ENCODE measurements at regions not wholly inside any gene's neighbourhood (a gene's known extent, or its start where the extent isn't known, plus 50 kb on each side); places are given as distances from the start of the nearest gene placed in this dataset.

DNA sequence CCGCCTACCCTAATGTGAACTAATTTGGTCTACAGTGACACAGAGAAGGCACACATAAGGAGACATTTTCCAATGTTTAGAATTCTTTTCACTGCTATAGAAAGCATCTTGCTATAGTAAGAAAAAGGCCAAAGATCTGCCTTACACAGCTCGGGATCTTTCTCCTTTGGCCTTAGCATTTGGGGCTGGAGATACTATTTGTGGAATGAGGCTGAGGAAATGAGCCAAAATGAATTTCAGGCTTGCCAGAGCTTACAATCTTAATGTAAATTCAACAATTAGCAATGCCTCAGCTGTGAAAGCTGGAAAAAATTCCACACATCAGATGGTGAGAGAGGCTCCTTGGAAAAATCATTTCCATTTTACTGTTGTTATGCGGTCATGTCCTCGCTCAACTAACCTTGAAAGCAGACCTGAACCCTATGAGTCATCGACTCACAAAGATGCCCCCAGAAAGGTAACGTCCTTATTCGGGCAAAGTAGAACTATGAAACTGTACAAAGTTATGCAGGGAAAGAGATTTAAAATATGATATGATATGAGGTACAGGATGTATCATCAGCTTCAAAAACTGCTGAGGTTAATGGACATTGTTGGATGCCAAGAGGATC is 324.5 kb upstream of the NBEA start:
- no peak for TF ChIP-seq POLR2A (IDR thresholded peaks at IDR 0.05; ENCODE audit: low read depth, low read length)
- no peak for TF ChIP-seq POLR2AphosphoS5 (IDR thresholded peaks at IDR 0.05; ENCODE audit: low read depth, low read length)
